H1 (cell line): ENCODE measurements at regions not wholly inside any gene's neighbourhood (a gene's known extent, or its start where the extent isn't known, plus 50 kb on each side); places are given as distances from the start of the nearest gene placed in this dataset.

ENCODE experiments used
- CEBPB ChIP-seq: IDR thresholded peaks from 2 replicates; pipeline ENCODE4 v1.6.1; 2012; ENCODE audit warnings: low read depth, low read length
- CHD2 ChIP-seq: IDR thresholded peaks from 2 replicates; pipeline ENCODE4 v1.6.1; 2012; ENCODE audit warnings: low read length, improper control_type of control experiment
- CTCF ChIP-seq, 3 experiments: IDR thresholded peaks; 1 replicate in 2 of 3; 2 replicates in 1 of 3; pipeline versions ENCODE4 v1.5.1 to v1.6.1; 2011; ENCODE audit warnings: low read length in 3 of 3, mild to moderate bottlenecking in 3 of 3, inconsistent platforms in 2 of 3, low read depth in 1 of 3, moderate library complexity in 1 of 3; ENCODE audit not compliant: insufficient read depth in 1 of 3; ENCODE audit errors: control extremely low read depth in 1 of 3
- EP300 ChIP-seq, 2 experiments: IDR thresholded peaks; 1 replicate in 1 of 2; 2 replicates in 1 of 2; pipeline ENCODE4 v1.6.1; 2011 to 2012; ENCODE audit warnings: low read depth in 2 of 2, low read length in 2 of 2, mild to moderate bottlenecking in 2 of 2, borderline replicate concordance in 1 of 2, inconsistent platforms in 1 of 2, moderate library complexity in 1 of 2
- EZH2 ChIP-seq: fragments of 200-600 bp; sonication (generic); IDR thresholded peaks from 2 replicates; pipeline ENCODE4 v1.7.1; 2012; ENCODE audit warnings: low read depth, mild to moderate bottlenecking, moderate library complexity, low read length, inconsistent platforms; ENCODE audit not compliant: severe bottlenecking
- KDM5A ChIP-seq: fragments of 200-600 bp; IDR thresholded peaks from 2 replicates; pipeline ENCODE4 v1.7.1; 2012; ENCODE audit warnings: mild to moderate bottlenecking, low read length, inconsistent platforms, mixed read lengths
- MAFK ChIP-seq: IDR thresholded peaks from 2 replicates; pipeline ENCODE4 v1.6.1; 2012; ENCODE audit warnings: low read depth, mild to moderate bottlenecking, improper control_type of control experiment, low read length
- POLR2AphosphoS5 ChIP-seq: IDR thresholded peaks from 2 replicates; pipeline ENCODE4 v1.6.1; 2011; ENCODE audit warnings: low read depth, low read length
- SRF ChIP-seq: IDR thresholded peaks from 2 replicates; pipeline ENCODE4 v1.6.1; 2011; ENCODE audit warnings: mild to moderate bottlenecking, low read depth, low read length, moderate library complexity
- YY1 ChIP-seq: IDR thresholded peaks from 2 replicates; pipeline ENCODE4 v1.6.1; 2011; ENCODE audit warnings: low read depth, mild to moderate bottlenecking, low read length
- ZNF274 ChIP-seq: IDR thresholded peaks from 2 replicates; pipeline ENCODE4 v1.7.0; 2012; ENCODE audit warnings: low read length, borderline replicate concordance; ENCODE audit errors: extremely low read depth

- TF ChIP-seq POLR2AphosphoS5 (no peak), CTCF (IDR thresholded peaks at IDR 0.05; ENCODE audit: control extremely low read depth in 1 of 3, insufficient read depth in 1 of 3, low read depth in 1 of 3, low read length in 3 of 3) (no peak), CEBPB (no peak), YY1 (no peak), SRF (no peak), KDM5A (no peak), ZNF274 (no peak), EP300 (IDR thresholded peaks at IDR 0.05; ENCODE audit: borderline replicate concordance in 1 of 2, low read depth in 2 of 2, low read length in 2 of 2) (no peak), CHD2 (no peak), MAFK (no peak), EZH2 (no peak)
Measured at GRCh38 chr15:31516440-31516839, 189.8 kb downstream of the KLF13 start.
